GM12878 (cell line): ENCODE measurements at regions not wholly inside any gene's neighbourhood (a gene's known extent, or its start where the extent isn't known, plus 50 kb on each side); places are given as distances from the start of the nearest gene placed in this dataset.

Experiments used
- ATAC-seq: fragments of 200-7000 bp; cut with Tn5 transposase; 3 replicates; pipeline ENCODE4 v1.9.1; 2020; ENCODE audit warnings: mild to moderate bottlenecking, moderate library complexity
- BruUV-seq: library from RNA; stranded (reverse); fragments of 400-500 nt; replicated peaks from 2 replicates; lab custom pipeline; 2021; lab: Mats Ljungman, UMichigan
- CTCF ChIA-PET: fragments of 300-600 bp; sonication (Branson Sonifier 250); formaldehyde crosslinking; extraction: SDS; loops from one replicate; lab custom pipeline; 2021; ENCODE audit warnings: inconsistent platforms; lab: Yijun Ruan, JAX
- POLR2A ChIA-PET: fragments of 350-600 bp; formaldehyde crosslinking; extraction: SDS; loops from one replicate; lab custom pipeline; 2021; ENCODE audit warnings: inconsistent platforms; lab: Charles Lee
- RAD21 ChIA-PET: fragments of 300-600 bp; sonication (Branson Sonifier 250); formaldehyde crosslinking; loops from one replicate; lab custom pipeline; 2023; ENCODE audit warnings: antibody characterized with exemption; ENCODE audit not compliant: unreplicated experiment; lab: Charles Lee
- SMC1A ChIA-PET: fragments of 300-600 bp; sonication (Branson Sonifier 250); formaldehyde crosslinking; loops from one replicate; lab custom pipeline; 2023; ENCODE audit not compliant: unreplicated experiment, uncharacterized antibody; lab: Charles Lee
- DNase-seq: peaks from one replicate; pipeline ENCODE4 v3.0.0-alpha.2; 2011; ENCODE audit warnings: low read depth, low spot score
- FAIRE-seq: peaks from 3 replicates; lab custom pipeline; 2011; peaks lifted over from hg19 to GRCh38; lab: Jason Lieb, UNC
- H2AFZ ChIP-seq: 2 replicates; pipeline ENCODE4 v1.6.0; 2011; ENCODE audit warnings: low read depth, low read length, control low read depth; ENCODE audit not compliant: control insufficient read depth
- H3K27ac ChIP-seq: 2 replicates; pipeline ENCODE4 v1.5.1; 2011; ENCODE audit warnings: control low read depth; ENCODE audit not compliant: control insufficient read depth, insufficient read depth
- H3K27me3 ChIP-seq, 2 experiments: replicated peaks in 1 of 2; 2 replicates each; pipeline versions ENCODE4 v1.6.0 to v1.6.1; 2011; ENCODE audit warnings: low read length in 1 of 2; ENCODE audit not compliant: control insufficient read depth in 2 of 2, insufficient read depth in 2 of 2
- H3K36me3 ChIP-seq, 2 experiments: 2 replicates each; pipeline ENCODE4 v1.5.1; 2011; ENCODE audit warnings: low read length in 1 of 2; ENCODE audit not compliant: control insufficient read depth in 2 of 2, insufficient read depth in 2 of 2
- H3K4me1 ChIP-seq: 2 replicates; pipeline ENCODE4 v1.6.1; 2011; ENCODE audit warnings: mild to moderate bottlenecking, low read length, moderate library complexity, mixed read lengths; ENCODE audit not compliant: control insufficient read depth, insufficient read depth
- H3K4me2 ChIP-seq: 2 replicates; pipeline ENCODE4 v1.6.0; 2011; ENCODE audit warnings: control low read depth; ENCODE audit not compliant: control insufficient read depth, insufficient read depth
- H3K4me3 ChIP-seq: fragments of 200-600 bp; sonication (generic); 2 replicates; pipeline ENCODE4 v1.5.1; 2016
- H3K79me2 ChIP-seq: 2 replicates; pipeline ENCODE4 v1.6.0; 2011; ENCODE audit warnings: low read length; ENCODE audit not compliant: control insufficient read depth, insufficient read depth
- H3K9ac ChIP-seq: 2 replicates; pipeline ENCODE4 v1.8.0; 2011; ENCODE audit warnings: low read length, control low read depth, mixed read lengths; ENCODE audit not compliant: control insufficient read depth, insufficient read depth
- H3K9me3 ChIP-seq: replicated peaks from 3 replicates; pipeline ENCODE4 v1.5.1; 2011; ENCODE audit warnings: mild to moderate bottlenecking, low read length; ENCODE audit not compliant: control insufficient read depth, insufficient read depth
- H4K20me1 ChIP-seq: 2 replicates; pipeline ENCODE4 v1.6.0; 2011; ENCODE audit not compliant: control insufficient read depth, insufficient read depth
- BHLHE40 ChIP-seq, 2 experiments: fragments of 450-650 bp in 1 of 2; IDR thresholded peaks; 2 replicates each; pipeline ENCODE4 v1.6.1; 2011 to 2017; ENCODE audit warnings: low read depth in 2 of 2, borderline replicate concordance in 1 of 2, improper control_type of control experiment in 1 of 2, low read length in 1 of 2, mild to moderate bottlenecking in 1 of 2
- CUX1 ChIP-seq: IDR thresholded peaks from 2 replicates; pipeline ENCODE4 v1.6.1; 2012; ENCODE audit warnings: improper control_type of control experiment, low read depth, low read length; ENCODE audit not compliant: insufficient replicate concordance
- HDGF ChIP-seq: fragments of 450-650 bp; IDR thresholded peaks from 2 replicates; pipeline ENCODE4 v1.6.1; 2016; ENCODE audit warnings: antibody characterized with exemption
- HSF1 ChIP-seq: fragments of 150-350 bp; IDR thresholded peaks from 2 replicates; pipeline ENCODE4 v1.6.1; 2014; ENCODE audit warnings: mild to moderate bottlenecking, low read depth, low read length
- LARP7 ChIP-seq: fragments of 450-650 bp; IDR thresholded peaks from 2 replicates; pipeline ENCODE4 v1.6.1; 2017; ENCODE audit warnings: mild to moderate bottlenecking
- PBX3 ChIP-seq: IDR thresholded peaks from 2 replicates; pipeline ENCODE4 v1.6.1; 2011; ENCODE audit warnings: mild to moderate bottlenecking, low read depth, low read length, moderate library complexity; ENCODE audit not compliant: insufficient replicate concordance
- PML ChIP-seq: IDR thresholded peaks from 2 replicates; pipeline ENCODE4 v1.6.1; 2012; ENCODE audit warnings: low read length, inconsistent platforms
- SMC3 ChIP-seq: IDR thresholded peaks from 2 replicates; pipeline ENCODE4 v1.6.1; 2011; ENCODE audit warnings: low read length, improper control_type of control experiment, borderline replicate concordance
- SP1 ChIP-seq: IDR thresholded peaks from one replicate; pipeline ENCODE4 v1.6.1; 2011; ENCODE audit warnings: low read depth, low read length
- TBL1XR1 ChIP-seq: IDR thresholded peaks from 2 replicates; pipeline ENCODE4 v1.6.1; 2012; ENCODE audit warnings: low read depth, low read length, improper control_type of control experiment
- WRNIP1 ChIP-seq: IDR thresholded peaks from 2 replicates; pipeline ENCODE4 v1.6.1; 2011; ENCODE audit warnings: low read depth, low read length, improper control_type of control experiment, borderline replicate concordance
- ZZZ3 ChIP-seq: IDR thresholded peaks from 2 replicates; pipeline ENCODE4 v1.6.1; 2011; ENCODE audit warnings: low read depth; ENCODE audit not compliant: control insufficient read depth, insufficient read length
- in situ Hi-C: fragments of 300-500 bp; cut with MboI; formaldehyde crosslinking; loops from 9 replicates; pipeline ENCODE4 v1.14.3; 2018; ENCODE audit warnings: mixed read lengths
- intact Hi-C: fragments of 100-400 bp; cut with micrococcal nuclease; formaldehyde crosslinking; loops from one replicate; pipeline ENCODE4 v1.14.2; 2022; ENCODE audit not compliant: unreplicated experiment

- FAIRE-seq: no peak
- ChIA-PET CTCF (no interaction called here), SMC1A (no interaction called here)
Measured at GRCh38 chr2:211027976-211028375, 471.6 kb downstream of the CPS1 start.

More at GRCh38 chr2:211027976-211028375, 471.6 kb downstream of the CPS1 start:
- no peak for TF ChIP-seq WRNIP1
- no peak for TF ChIP-seq CUX1
- no peak for TF ChIP-seq TBL1XR1
- TF ChIP-seq PBX3: no peak
- no peak for TF ChIP-seq ZZZ3
- no peak for TF ChIP-seq PML
- no peak for TF ChIP-seq HDGF
- TF ChIP-seq SMC3: no peak
- no peak for TF ChIP-seq BHLHE40 (IDR thresholded peaks at IDR 0.05; ENCODE audit: borderline replicate concordance in 1 of 2, low read depth in 2 of 2, low read length in 1 of 2)
- no peak for TF ChIP-seq SP1
- TF ChIP-seq LARP7: no peak
- TF ChIP-seq HSF1: no peak
- in situ Hi-C loops (no loop called here), intact Hi-C loops (no loop called here)
- H3K9me3 ChIP-seq: no peaks in the 10 kb centered on the region; the same call in 2 of the 3 replicates
- DNase-seq (no peak), ATAC-seq (no peak)
- no peaks in the 10 kb centered on the region for H3K4me1 ChIP-seq
- H3K27me3 ChIP-seq: no peaks in the 10 kb centered on the region
- POLR2A ChIA-PET: no interaction called here
- no peak overlapping the region for H3K4me3 ChIP-seq
- no peak overlapping the region for H3K9ac ChIP-seq
- no peak overlapping the region for H3K27ac ChIP-seq
- no TSS peak for BruUV-seq
- no peaks in the 10 kb centered on the region for H4K20me1 ChIP-seq
- no peak overlapping the region for H2AFZ ChIP-seq
- RAD21 ChIA-PET: no interaction called here
- no peaks in the 10 kb centered on the region for H3K79me2 ChIP-seq
- no peaks in the 10 kb centered on the region for H3K36me3 ChIP-seq
- no peak overlapping the region for H3K4me2 ChIP-seq
